Activated CD4-positive, alpha-beta T cell treated with anti-CD3 and anti-CD28 coated beads for 4 hours (primary cell): ENCODE measurements at regions not wholly inside any gene's neighbourhood (a gene's known extent, or its start where the extent isn't known, plus 50 kb on each side); places are given as distances from the start of the nearest gene placed in this dataset.
"Not testable (repeated sequence)": the region's sequence is repeated elsewhere in the genome, so short reads cannot be mapped to it uniquely, and the experiment has no call there.

Experiments
- DNase-seq, 2 donors: peaks; one replicate each; pipeline ENCODE4 v3.0.0-alpha.2; 2020

- no peak for DNase-seq
These were observed 120.4 kb upstream of the EOLA2 start for GRCh38 chrX:150058728-150059127.

GRCh38 chrX:150060406-150060805 lies 122.1 kb upstream of the EOLA2 start:
- no peak for DNase-seq

- DNase-seq, result no peak
These were observed 124.2 kb upstream of the EOLA2 start for GRCh38 chrX:150062292-150063137.

GRCh38 chrX:150063138-150063518 lies 124.8 kb upstream of the EOLA2 start:
- no peak for DNase-seq

- DNase-seq, result no peak
These were observed 125.4 kb upstream of the EOLA2 start for GRCh38 chrX:150063674-150064073.

- no peak for DNase-seq
These were observed 135.9 kb upstream of the EOLA2 start for GRCh38 chrX:150074175-150074574.

GRCh38 chrX:150080497-150080896 lies 142.2 kb upstream of the EOLA2 start:
- DNase-seq, result no peak

- DNase-seq, result no peak
These were observed 142.8 kb upstream of the EOLA2 start for GRCh38 chrX:150081076-150081475.

- DNase-seq, result no peak
These were observed 146.4 kb upstream of the EOLA2 start for GRCh38 chrX:150084496-150085229.

- DNase-seq, result no peak
These were observed 147.6 kb upstream of the EOLA2 start for GRCh38 chrX:150085881-150086280.

GRCh38 chrX:150086371-150086770 lies 148.1 kb upstream of the EOLA2 start:
- DNase-seq, result no peak

GRCh38 chrX:150087612-150088011 lies 149.3 kb upstream of the EOLA2 start:
- no peak for DNase-seq

- DNase-seq, result no peak
These were observed 149.8 kb upstream of the EOLA2 start for GRCh38 chrX:150088042-150088441.

GRCh38 chrX:150088766-150089518 lies 150.7 kb upstream of the EOLA2 start:
- no peak for DNase-seq

- DNase-seq, result not testable (repeated sequence)
These were observed 153.0 kb upstream of the EOLA2 start for GRCh38 chrX:150091300-150091699.

GRCh38 chrX:150092549-150092948 lies 154.3 kb upstream of the EOLA2 start:
- no peak for DNase-seq

- no peak for DNase-seq
These were observed 156.1 kb upstream of the EOLA2 start for GRCh38 chrX:150094375-150094774.

GRCh38 chrX:150094996-150095395 lies 156.7 kb upstream of the EOLA2 start:
- no peak for DNase-seq

- DNase-seq, result no peak
These were observed 161.0 kb upstream of the EOLA2 start for GRCh38 chrX:150099316-150099715.

GRCh38 chrX:150100261-150100660 lies 162.0 kb upstream of the EOLA2 start:
- no peak for DNase-seq

GRCh38 chrX:150118476-150118875 lies 180.2 kb upstream of the EOLA2 start:
- DNase-seq, result no peak

- no peak for DNase-seq
These were observed 181.0 kb upstream of the EOLA2 start for GRCh38 chrX:150119323-150119722.

- not testable (repeated sequence) for DNase-seq
These were observed 186.8 kb upstream of the EOLA2 start for GRCh38 chrX:150125045-150125444.

GRCh38 chrX:150127216-150127615 lies 188.9 kb upstream of the EOLA2 start:
- no peak for DNase-seq
